HG03108 (cell line): ENCODE measurements at regions not wholly inside any gene's neighbourhood (a gene's known extent, or its start where the extent isn't known, plus 50 kb on each side); places are given as distances from the start of the nearest gene placed in this dataset.
"Not testable (repeated sequence)": the region's sequence is repeated elsewhere in the genome, so short reads cannot be mapped to it uniquely, and the experiment has no call there.

ENCODE experiments used
- ATAC-seq: cut with Tn5 transposase; IDR thresholded peaks from one replicate; pipeline ENCODE4 v1.9.1; 2021; ENCODE audit warnings: moderate library complexity; ENCODE audit not compliant: unreplicated experiment

- not testable (repeated sequence) for ATAC-seq
Measured at GRCh38 chr20:53777402-53777801, 183.8 kb upstream of the ZNF217 start.

- ATAC-seq = no peak
Measured at GRCh38 chr20:53776858-53777257, 183.2 kb upstream of the ZNF217 start.

GRCh38 chr20:53774461-53775203 is 181.0 kb upstream of the ZNF217 start:
- ATAC-seq = no peak

- ATAC-seq = no peak
Measured at GRCh38 chr20:53773792-53774401, 180.3 kb upstream of the ZNF217 start.

GRCh38 chr20:53773066-53773791 is 179.6 kb upstream of the ZNF217 start:
- not testable (repeated sequence) for ATAC-seq

GRCh38 chr20:53769041-53769440 is 175.4 kb upstream of the ZNF217 start:
- no peak for ATAC-seq

- no peak for ATAC-seq
Measured at GRCh38 chr20:53768329-53768728, 174.7 kb upstream of the ZNF217 start.

- no peak for ATAC-seq
Measured at GRCh38 chr20:53767206-53767930, 173.7 kb upstream of the ZNF217 start.

GRCh38 chr20:53764415-53764800 is 170.8 kb upstream of the ZNF217 start:
- no peak for ATAC-seq

GRCh38 chr20:53763707-53764414 is 170.2 kb upstream of the ZNF217 start:
- ATAC-seq = no peak

GRCh38 chr20:53762423-53762798 is 168.8 kb upstream of the ZNF217 start:
- not testable (repeated sequence) for ATAC-seq

GRCh38 chr20:53760025-53760441 is 166.4 kb upstream of the ZNF217 start:
- ATAC-seq = no peak

- ATAC-seq = no peak
Measured at GRCh38 chr20:53757472-53757913, 163.9 kb upstream of the ZNF217 start.

GRCh38 chr20:53755733-53756531 is 162.3 kb upstream of the ZNF217 start:
- no peak for ATAC-seq

GRCh38 chr20:53753880-53754459 is 160.3 kb upstream of the ZNF217 start:
- ATAC-seq = no peak

GRCh38 chr20:53752971-53753879 is 159.6 kb upstream of the ZNF217 start:
- no peak for ATAC-seq

- no peak for ATAC-seq
Measured at GRCh38 chr20:53752583-53752970, 158.9 kb upstream of the ZNF217 start.

GRCh38 chr20:53751620-53752318 is 158.1 kb upstream of the ZNF217 start:
- ATAC-seq = no peak
